Upper lobe of left lung (tissue), 4 donors: ENCODE measurements at regions not wholly inside any gene's neighbourhood (a gene's known extent, or its start where the extent isn't known, plus 50 kb on each side); places are given as distances from the start of the nearest gene placed in this dataset.
"Not testable (repeated sequence)": the region's sequence is repeated elsewhere in the genome, so short reads cannot be mapped to it uniquely, and the experiment has no call there.

Experiments used
- POLR2A ChIP-seq, 4 donors: fragments of 450-650 bp; IDR thresholded peaks; one replicate each; pipeline ENCODE4 v1.5.1; 2016 to 2017; ENCODE audit warnings: antibody characterized with exemption in 4 of 4, mild to moderate bottlenecking in 2 of 4
- POLR2AphosphoS5 ChIP-seq, 2 donors: sonication (generic); formaldehyde crosslinking; IDR thresholded peaks; one replicate each; pipeline ENCODE4 v1.5.1; 2017; ENCODE audit warnings: antibody characterized with exemption in 2 of 2
- TF ChIP-seq, protein P1 (sequence below), 6 experiments: fragments of 450-650 bp in 4 of 6; fragments of 200-600 bp in 2 of 6; sonication (generic) in 2 of 6; IDR thresholded peaks; one replicate each; pipeline ENCODE4 v1.5.1; 2016 to 2019; ENCODE audit warnings: antibody characterized with exemption in 6 of 6

DNA sequence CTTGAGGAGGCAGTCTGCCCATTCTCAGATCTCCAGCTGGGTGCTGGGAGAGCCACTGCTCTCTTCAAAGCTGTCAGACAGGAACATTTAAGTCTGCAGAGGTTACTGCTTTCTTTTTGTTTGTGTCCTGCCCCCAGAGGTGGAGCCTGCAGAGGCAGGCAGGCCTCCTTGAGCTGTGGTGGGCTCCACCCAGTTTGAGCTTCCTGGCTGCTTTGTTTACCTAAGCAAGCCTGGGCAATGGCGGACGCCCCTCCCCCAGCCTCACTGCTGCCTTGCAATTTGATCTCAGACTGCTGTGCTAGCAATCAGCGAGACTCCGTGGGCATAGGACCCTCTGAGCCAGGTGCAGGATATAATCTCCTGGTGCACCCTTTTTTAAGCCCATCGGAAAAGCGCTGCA, 557.8 kb downstream of the HTR1B start:
- TF ChIP-seq, protein P1, sequence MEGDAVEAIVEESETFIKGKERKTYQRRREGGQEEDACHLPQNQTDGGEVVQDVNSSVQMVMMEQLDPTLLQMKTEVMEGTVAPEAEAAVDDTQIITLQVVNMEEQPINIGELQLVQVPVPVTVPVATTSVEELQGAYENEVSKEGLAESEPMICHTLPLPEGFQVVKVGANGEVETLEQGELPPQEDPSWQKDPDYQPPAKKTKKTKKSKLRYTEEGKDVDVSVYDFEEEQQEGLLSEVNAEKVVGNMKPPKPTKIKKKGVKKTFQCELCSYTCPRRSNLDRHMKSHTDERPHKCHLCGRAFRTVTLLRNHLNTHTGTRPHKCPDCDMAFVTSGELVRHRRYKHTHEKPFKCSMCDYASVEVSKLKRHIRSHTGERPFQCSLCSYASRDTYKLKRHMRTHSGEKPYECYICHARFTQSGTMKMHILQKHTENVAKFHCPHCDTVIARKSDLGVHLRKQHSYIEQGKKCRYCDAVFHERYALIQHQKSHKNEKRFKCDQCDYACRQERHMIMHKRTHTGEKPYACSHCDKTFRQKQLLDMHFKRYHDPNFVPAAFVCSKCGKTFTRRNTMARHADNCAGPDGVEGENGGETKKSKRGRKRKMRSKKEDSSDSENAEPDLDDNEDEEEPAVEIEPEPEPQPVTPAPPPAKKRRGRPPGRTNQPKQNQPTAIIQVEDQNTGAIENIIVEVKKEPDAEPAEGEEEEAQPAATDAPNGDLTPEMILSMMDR (IDR thresholded peaks at IDR 0.05) = not testable (repeated sequence)
- not testable (repeated sequence) for TF ChIP-seq POLR2AphosphoS5, POLR2A (IDR thresholded peaks at IDR 0.05)
